ENCODE measurements at regions not wholly inside any gene's neighbourhood (a gene's known extent, or its start where the extent isn't known, plus 50 kb on each side); places are given as distances from the start of the nearest gene placed in this dataset.

- Histone ChIP-seq H3K27me3 (no peaks in the 10 kb centered on the region), H3K27ac (no peak overlapping the region), H3K4me3 (no peak overlapping the region), H3K36me3 (no peaks in the 10 kb centered on the region), H3K9me3 (no peaks in the 10 kb centered on the region), H3K4me1 (no peaks in the 10 kb centered on the region)
- no peak for DNase-seq (ENCODE audit: low spot score in 2 of 2)
- TF ChIP-seq CTCF (IDR thresholded peaks at IDR 0.05) = no peak
- TF ChIP-seq POLR2AphosphoS5 (IDR thresholded peaks at IDR 0.05) = no peak
- TF ChIP-seq POLR2A (IDR thresholded peaks at IDR 0.05) = no peak
- intact Hi-C loops (cut with DNase I; ENCODE audit: low total_unique reads) = no loop called here
Measured at GRCh38 chr3:43199645-43200306, 86.6 kb upstream of the SNRK start.

GRCh38 chr3:43198791-43199644 lies 87.3 kb upstream of the SNRK start:
- Histone ChIP-seq H3K27ac (no peak overlapping the region), H3K9me3 (no peaks in the 10 kb centered on the region), H3K4me3 (no peak overlapping the region), H3K36me3 (no peaks in the 10 kb centered on the region), H3K27me3 (no peaks in the 10 kb centered on the region), H3K4me1 (no peaks in the 10 kb centered on the region)
- intact Hi-C loops (cut with DNase I; ENCODE audit: low total_unique reads) = no loop called here
- no peak for DNase-seq (ENCODE audit: low spot score in 2 of 2)
- TF ChIP-seq CTCF (IDR thresholded peaks at IDR 0.05) (no peak), POLR2AphosphoS5 (IDR thresholded peaks at IDR 0.05) (no peak), POLR2A (IDR thresholded peaks at IDR 0.05) (no peak)

DNA sequence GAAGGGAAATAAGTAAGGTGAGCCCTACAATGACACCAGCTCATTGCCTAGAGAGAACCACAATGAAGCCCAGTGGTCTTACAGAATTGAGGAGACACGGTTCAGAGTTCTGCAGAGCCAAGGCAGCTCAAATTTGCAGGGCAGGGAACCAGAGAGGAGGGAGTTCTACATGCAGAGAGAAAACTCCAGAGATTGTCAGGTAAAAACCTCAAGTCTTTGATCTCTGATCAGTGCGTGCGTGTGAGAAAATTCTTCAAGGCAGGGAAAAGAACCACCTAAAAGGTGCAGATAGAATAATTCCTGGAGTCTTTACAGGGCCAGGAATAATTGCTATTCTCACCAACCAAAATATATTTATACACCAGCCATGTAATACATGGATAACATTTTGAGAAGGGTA lies 88.0 kb upstream of the SNRK start:
- intact Hi-C loops (cut with DNase I; ENCODE audit: low total_unique reads) = no loop called here
- Histone ChIP-seq H3K4me1 (no peaks in the 10 kb centered on the region), H3K9me3 (no peaks in the 10 kb centered on the region), H3K4me3 (no peak overlapping the region), H3K27ac (no peak overlapping the region), H3K36me3 (no peaks in the 10 kb centered on the region), H3K27me3 (no peaks in the 10 kb centered on the region)
- no peak for DNase-seq (ENCODE audit: low spot score in 2 of 2)
- TF ChIP-seq POLR2AphosphoS5 (IDR thresholded peaks at IDR 0.05) (no peak), POLR2A (IDR thresholded peaks at IDR 0.05) (no peak), CTCF (IDR thresholded peaks at IDR 0.05) (no peak)

GRCh38 chr3:43197181-43197580 lies 89.2 kb upstream of the SNRK start:
- no peaks in the 10 kb centered on the region for H3K4me1 ChIP-seq
- H3K9me3 ChIP-seq = no peaks in the 10 kb centered on the region
- no peaks in the 10 kb centered on the region for H3K36me3 ChIP-seq
- intact Hi-C loops (cut with DNase I; ENCODE audit: low total_unique reads) = no loop called here
- H3K27me3 ChIP-seq = no peaks in the 10 kb centered on the region
- no peak for DNase-seq (ENCODE audit: low spot score in 2 of 2)
- TF ChIP-seq POLR2A (IDR thresholded peaks at IDR 0.05) = no peak
- no peak overlapping the region for H3K4me3 ChIP-seq
- H3K27ac ChIP-seq = no peak overlapping the region

DNA sequence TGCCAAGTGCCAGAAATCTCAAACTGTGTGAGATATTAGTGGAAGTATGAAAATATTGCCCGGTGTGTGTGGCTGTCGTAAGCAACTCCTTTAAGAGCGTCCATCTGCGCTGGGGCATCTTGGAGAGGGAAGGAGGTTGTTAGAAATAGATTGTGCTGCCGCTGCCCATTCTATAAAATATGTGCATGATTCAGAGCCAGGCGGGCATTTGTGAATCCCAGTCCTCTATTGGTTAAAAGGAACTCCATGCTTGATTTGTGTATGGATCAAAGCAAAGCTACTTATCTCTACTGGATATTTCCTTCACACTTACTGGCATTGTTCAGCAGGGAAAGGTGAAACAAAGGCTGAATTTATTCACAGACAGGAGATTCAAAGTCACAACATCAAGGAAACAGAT lies 89.6 kb upstream of the SNRK start:
- intact Hi-C loops (cut with DNase I; ENCODE audit: low total_unique reads) = no loop called here
- Histone ChIP-seq H3K4me1 (no peaks in the 10 kb centered on the region), H3K27me3 (no peaks in the 10 kb centered on the region), H3K36me3 (no peaks in the 10 kb centered on the region), H3K27ac (no peak overlapping the region), H3K4me3 (no peak overlapping the region), H3K9me3 (no peaks in the 10 kb centered on the region)
- no peak for DNase-seq (ENCODE audit: low spot score in 2 of 2)
- TF ChIP-seq CTCF (IDR thresholded peaks at IDR 0.05) (no peak), POLR2AphosphoS5 (IDR thresholded peaks at IDR 0.05) (no peak), POLR2A (IDR thresholded peaks at IDR 0.05) (no peak)

Data from breast epithelium (tissue), 4 donors.